Dermis microvascular lymphatic vessel endothelial cell (primary cell): ENCODE measurements at regions not wholly inside any gene's neighbourhood (a gene's known extent, or its start where the extent isn't known, plus 50 kb on each side); places are given as distances from the start of the nearest gene placed in this dataset.
"Not testable (repeated sequence)": the region's sequence is repeated elsewhere in the genome, so short reads cannot be mapped to it uniquely, and the experiment has no call there.

Experiments
- DNase-seq, 2 donors: peaks; one replicate each; pipeline versions ENCODE4 v3.0.0 to v3.0.0-alpha.2; 2010; ENCODE audit warnings: low read depth in 2 of 2

GRCh38 chr10:78096486-78096885 is 62.8 kb downstream of the RPS24 start:
- not testable (repeated sequence) for DNase-seq

- not testable (repeated sequence) for DNase-seq
Observed at GRCh38 chr10:78102593-78102992, 68.9 kb downstream of the RPS24 start.

GRCh38 chr10:78109210-78109609 is 75.5 kb downstream of the RPS24 start:
- DNase-seq = no peak

GRCh38 chr10:78115135-78115853 is 81.6 kb downstream of the RPS24 start:
- no peak for DNase-seq

- DNase-seq = no peak
Observed at GRCh38 chr10:78116361-78116760, 82.7 kb downstream of the RPS24 start.

GRCh38 chr10:78118591-78118990 is 84.9 kb downstream of the RPS24 start:
- no peak for DNase-seq

- DNase-seq = no peak
Observed at GRCh38 chr10:78121801-78122200, 88.1 kb downstream of the RPS24 start.

- no peak for DNase-seq
Observed at GRCh38 chr10:78124167-78124566, 90.5 kb downstream of the RPS24 start.

- DNase-seq = no peak
Observed at GRCh38 chr10:78129211-78129610, 95.5 kb downstream of the RPS24 start.

- DNase-seq = no peak
Observed at GRCh38 chr10:78130966-78131710, 97.5 kb downstream of the RPS24 start.

- no peak for DNase-seq
Observed at GRCh38 chr10:78134773-78135306, 101.2 kb downstream of the RPS24 start.

- DNase-seq = no peak
Observed at GRCh38 chr10:78137147-78137546, 103.5 kb downstream of the RPS24 start.

- DNase-seq = no peak
Observed at GRCh38 chr10:78139341-78139740, 105.7 kb downstream of the RPS24 start.

- no peak for DNase-seq
Observed at GRCh38 chr10:78140066-78140630, 106.5 kb downstream of the RPS24 start.

GRCh38 chr10:78143576-78143975 is 109.9 kb downstream of the RPS24 start:
- no peak for DNase-seq

GRCh38 chr10:78146200-78146599 is 112.5 kb downstream of the RPS24 start:
- DNase-seq = no peak

- DNase-seq = no peak
Observed at GRCh38 chr10:78147202-78147601, 113.5 kb downstream of the RPS24 start.

- no peak for DNase-seq
Observed at GRCh38 chr10:78148216-78148960, 114.7 kb downstream of the RPS24 start.

- DNase-seq = no peak
Observed at GRCh38 chr10:78148961-78149612, 115.4 kb downstream of the RPS24 start.

- no peak for DNase-seq
Observed at GRCh38 chr10:78150756-78151155, 117.1 kb downstream of the RPS24 start.

- DNase-seq = no peak
Observed at GRCh38 chr10:78155722-78156121, 122.1 kb downstream of the RPS24 start.
